ENCODE measurements at regions not wholly inside any gene's neighbourhood (a gene's known extent, or its start where the extent isn't known, plus 50 kb on each side); places are given as distances from the start of the nearest gene placed in this dataset.

GRCh38 chr6:164113637-164114036, 699.1 kb downstream of the QKI start:
- H3K9me2 ChIP-seq (ENCODE audit: insufficient read depth): no peaks in the 10 kb centered on the region
- H3K79me2 ChIP-seq (ENCODE audit: insufficient read depth, low read length): no peaks in the 10 kb centered on the region
- no peak overlapping the region for H3K27ac ChIP-seq (ENCODE audit: low read depth, low read length)
- no peak overlapping the region for H3K9ac ChIP-seq (ENCODE audit: low read length)
- no peak overlapping the region for H3K4me3 ChIP-seq (replicated peaks in 1 of 2; ENCODE audit: low read depth in 1 of 2, low read length in 2 of 2)
- intact Hi-C loops (cut with micrococcal nuclease): no loop called here
- ChIA-PET POLR2A (no interaction called here), CTCF (no interaction called here), RAD21 (ENCODE audit: low non-redundant PET in 1 of 2, low total read pairs in 2 of 2, uncharacterized antibody in 2 of 2, unreplicated experiment in 2 of 2) (no interaction called here)
- H3K4me2 ChIP-seq (ENCODE audit: low read length): no peak overlapping the region
- no peak for DNase-seq (ENCODE audit: low read depth, low spot score)
- TF ChIP-seq CTCF (IDR thresholded peaks at IDR 0.05 in 2 of 3, conservative IDR thresholded peaks at IDR 0.05 in 1 of 3; ENCODE audit: borderline replicate concordance in 1 of 3, insufficient read depth in 1 of 3, low read depth in 2 of 3, low read length in 2 of 3) (no peak), YY1 (IDR thresholded peaks at IDR 0.05; ENCODE audit: extremely low read depth, insufficient replicate concordance, low read depth, low read length) (no peak), SP1 (IDR thresholded peaks at IDR 0.05; ENCODE audit: low read depth) (no peak), RAD21 (IDR thresholded peaks at IDR 0.05; ENCODE audit: low read depth) (no peak), EZH2 (IDR thresholded peaks at IDR 0.05) (no peak), JUND (IDR thresholded peaks at IDR 0.05) (no peak), CEBPB (IDR thresholded peaks at IDR 0.05; ENCODE audit: low read depth) (no peak), SIN3A (IDR thresholded peaks at IDR 0.05; ENCODE audit: low read depth) (no peak), EGR1 (IDR thresholded peaks at IDR 0.05; ENCODE audit: low read depth) (no peak), ZFX (IDR thresholded peaks at IDR 0.05) (no peak), TCF7L2 (IDR thresholded peaks at IDR 0.05; ENCODE audit: borderline replicate concordance, extremely low read depth, insufficient read depth, insufficient read length) (no peak), ATF3 (IDR thresholded peaks at IDR 0.05) (no peak), SRF (IDR thresholded peaks at IDR 0.05; ENCODE audit: low read depth) (no peak), MAX (IDR thresholded peaks at IDR 0.05) (no peak), ZBTB33 (IDR thresholded peaks at IDR 0.05; ENCODE audit: extremely low read depth, insufficient replicate concordance, low read length) (no peak), REST (IDR thresholded peaks at IDR 0.05; ENCODE audit: low read depth) (no peak), POLR2A (IDR thresholded peaks at IDR 0.05; ENCODE audit: borderline replicate concordance, extremely low read depth, insufficient read depth, insufficient read length) (no peak)
- H2AFZ ChIP-seq (ENCODE audit: low read depth, low read length, poor library complexity, severe bottlenecking): no peak overlapping the region
- H3K27me3 ChIP-seq (ENCODE audit: insufficient read depth, low read length): no peaks in the 10 kb centered on the region
- H3K36me3 ChIP-seq (ENCODE audit: control insufficient read depth in 1 of 2, insufficient read depth in 2 of 2, low read length in 2 of 2): no peaks in the 10 kb centered on the region
- no peak for ATAC-seq
- peaks cover 3 to 4% of the 10 kb centered on the region in 2 experiments; a peak in 2 of 4 replicates for H3K9me3 ChIP-seq (ENCODE audit: control insufficient read depth in 1 of 2, insufficient read depth in 1 of 2, low read depth in 1 of 2, low read length in 2 of 2)
- no peaks in the 10 kb centered on the region for H4K20me1 ChIP-seq (ENCODE audit: insufficient read depth)
- H3K4me1 ChIP-seq (ENCODE audit: control insufficient read depth in 1 of 2, insufficient read depth in 2 of 2, low read length in 2 of 2): no peaks in the 10 kb centered on the region; a peak in 1 of 4 replicates
- no TSS peak for BruUV-seq (replicated peaks)
